ENCODE measurements at regions not wholly inside any gene's neighbourhood (a gene's known extent, or its start where the extent isn't known, plus 50 kb on each side); places are given as distances from the start of the nearest gene placed in this dataset.

DNA sequence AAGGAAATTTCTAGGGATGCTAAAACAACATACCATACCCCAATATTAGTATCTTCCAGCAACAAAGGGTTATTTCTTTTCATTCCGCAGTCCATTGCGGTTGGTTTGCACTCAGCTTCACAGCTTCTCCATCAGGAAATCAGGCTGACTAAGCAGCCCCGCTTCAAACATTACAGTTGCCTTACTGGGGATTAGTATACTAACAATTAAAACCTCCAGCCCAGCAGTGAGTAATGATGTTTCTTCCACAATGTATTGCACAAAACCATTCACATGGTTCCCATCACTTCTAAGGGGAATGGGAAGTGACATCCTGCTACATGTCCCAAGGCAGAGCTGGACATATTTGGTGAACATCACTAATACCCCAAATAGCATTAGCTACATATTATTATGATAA, 1384.9 kb downstream of the CDH8 start:
- Histone ChIP-seq H3K27me3 (ENCODE audit: control insufficient read depth in 4 of 4, insufficient read depth in 4 of 4, low read length in 3 of 4) (no peaks in the 10 kb centered on the region), H3K4me3 (ENCODE audit: low read depth in 1 of 3, low read length in 3 of 3) (no peak overlapping the region), H3K4me1 (ENCODE audit: control insufficient read depth in 4 of 4, insufficient read depth in 4 of 4, low read length in 3 of 4) (no peaks in the 10 kb centered on the region), H3K9me3 (ENCODE audit: control insufficient read depth in 4 of 4, low read length in 3 of 4) (no peaks in the 10 kb centered on the region), H3K9ac (ENCODE audit: low read depth in 1 of 2, low read length in 2 of 2) (no peak overlapping the region), H3K36me3 (ENCODE audit: control insufficient read depth in 4 of 4, insufficient read depth in 3 of 4, low read depth in 1 of 4, low read length in 3 of 4) (no peaks in the 10 kb centered on the region), H3K27ac (ENCODE audit: low read depth in 1 of 2, low read length in 2 of 2) (no peak overlapping the region)
- TF ChIP-seq HNF4G (IDR thresholded peaks at IDR 0.05) (no peak), FOXA2 (IDR thresholded peaks at IDR 0.05) (no peak), YY1 (IDR thresholded peaks at IDR 0.05) (no peak), EGR1 (IDR thresholded peaks at IDR 0.05; ENCODE audit: low read depth in 2 of 2) (no peak), GABPA (IDR thresholded peaks at IDR 0.05 in 1 of 2, conservative IDR thresholded peaks at IDR 0.05 in 1 of 2) (no peak), JUND (IDR thresholded peaks at IDR 0.05) (no peak), HNF4A (conservative IDR thresholded peaks at IDR 0.05) (no peak), TAF1 (conservative IDR thresholded peaks at IDR 0.05) (no peak), SP1 (IDR thresholded peaks at IDR 0.05) (no peak), RAD21 (IDR thresholded peaks at IDR 0.05) (no peak), RXRA (IDR thresholded peaks at IDR 0.05) (no peak), NR2F2 (IDR thresholded peaks at IDR 0.05) (no peak), FOXA1 (IDR thresholded peaks at IDR 0.05) (no peak)
- TF ChIP-seq, protein P1, sequence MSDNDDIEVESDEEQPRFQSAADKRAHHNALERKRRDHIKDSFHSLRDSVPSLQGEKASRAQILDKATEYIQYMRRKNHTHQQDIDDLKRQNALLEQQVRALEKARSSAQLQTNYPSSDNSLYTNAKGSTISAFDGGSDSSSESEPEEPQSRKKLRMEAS (IDR thresholded peaks at IDR 0.05) = no peak
- TF ChIP-seq, protein P2, sequence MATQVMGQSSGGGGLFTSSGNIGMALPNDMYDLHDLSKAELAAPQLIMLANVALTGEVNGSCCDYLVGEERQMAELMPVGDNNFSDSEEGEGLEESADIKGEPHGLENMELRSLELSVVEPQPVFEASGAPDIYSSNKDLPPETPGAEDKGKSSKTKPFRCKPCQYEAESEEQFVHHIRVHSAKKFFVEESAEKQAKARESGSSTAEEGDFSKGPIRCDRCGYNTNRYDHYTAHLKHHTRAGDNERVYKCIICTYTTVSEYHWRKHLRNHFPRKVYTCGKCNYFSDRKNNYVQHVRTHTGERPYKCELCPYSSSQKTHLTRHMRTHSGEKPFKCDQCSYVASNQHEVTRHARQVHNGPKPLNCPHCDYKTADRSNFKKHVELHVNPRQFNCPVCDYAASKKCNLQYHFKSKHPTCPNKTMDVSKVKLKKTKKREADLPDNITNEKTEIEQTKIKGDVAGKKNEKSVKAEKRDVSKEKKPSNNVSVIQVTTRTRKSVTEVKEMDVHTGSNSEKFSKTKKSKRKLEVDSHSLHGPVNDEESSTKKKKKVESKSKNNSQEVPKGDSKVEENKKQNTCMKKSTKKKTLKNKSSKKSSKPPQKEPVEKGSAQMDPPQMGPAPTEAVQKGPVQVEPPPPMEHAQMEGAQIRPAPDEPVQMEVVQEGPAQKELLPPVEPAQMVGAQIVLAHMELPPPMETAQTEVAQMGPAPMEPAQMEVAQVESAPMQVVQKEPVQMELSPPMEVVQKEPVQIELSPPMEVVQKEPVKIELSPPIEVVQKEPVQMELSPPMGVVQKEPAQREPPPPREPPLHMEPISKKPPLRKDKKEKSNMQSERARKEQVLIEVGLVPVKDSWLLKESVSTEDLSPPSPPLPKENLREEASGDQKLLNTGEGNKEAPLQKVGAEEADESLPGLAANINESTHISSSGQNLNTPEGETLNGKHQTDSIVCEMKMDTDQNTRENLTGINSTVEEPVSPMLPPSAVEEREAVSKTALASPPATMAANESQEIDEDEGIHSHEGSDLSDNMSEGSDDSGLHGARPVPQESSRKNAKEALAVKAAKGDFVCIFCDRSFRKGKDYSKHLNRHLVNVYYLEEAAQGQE (IDR thresholded peaks at IDR 0.05) = no peak
- TF ChIP-seq, protein P3, sequence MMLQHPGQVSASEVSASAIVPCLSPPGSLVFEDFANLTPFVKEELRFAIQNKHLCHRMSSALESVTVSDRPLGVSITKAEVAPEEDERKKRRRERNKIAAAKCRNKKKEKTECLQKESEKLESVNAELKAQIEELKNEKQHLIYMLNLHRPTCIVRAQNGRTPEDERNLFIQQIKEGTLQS (IDR thresholded peaks at IDR 0.05) = no peak
- TF ChIP-seq, protein P4, sequence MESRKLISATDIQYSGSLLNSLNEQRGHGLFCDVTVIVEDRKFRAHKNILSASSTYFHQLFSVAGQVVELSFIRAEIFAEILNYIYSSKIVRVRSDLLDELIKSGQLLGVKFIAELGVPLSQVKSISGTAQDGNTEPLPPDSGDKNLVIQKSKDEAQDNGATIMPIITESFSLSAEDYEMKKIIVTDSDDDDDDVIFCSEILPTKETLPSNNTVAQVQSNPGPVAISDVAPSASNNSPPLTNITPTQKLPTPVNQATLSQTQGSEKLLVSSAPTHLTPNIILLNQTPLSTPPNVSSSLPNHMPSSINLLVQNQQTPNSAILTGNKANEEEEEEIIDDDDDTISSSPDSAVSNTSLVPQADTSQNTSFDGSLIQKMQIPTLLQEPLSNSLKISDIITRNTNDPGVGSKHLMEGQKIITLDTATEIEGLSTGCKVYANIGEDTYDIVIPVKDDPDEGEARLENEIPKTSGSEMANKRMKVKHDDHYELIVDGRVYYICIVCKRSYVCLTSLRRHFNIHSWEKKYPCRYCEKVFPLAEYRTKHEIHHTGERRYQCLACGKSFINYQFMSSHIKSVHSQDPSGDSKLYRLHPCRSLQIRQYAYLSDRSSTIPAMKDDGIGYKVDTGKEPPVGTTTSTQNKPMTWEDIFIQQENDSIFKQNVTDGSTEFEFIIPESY (IDR thresholded peaks at IDR 0.05) = no peak
- TF ChIP-seq, protein P5, sequence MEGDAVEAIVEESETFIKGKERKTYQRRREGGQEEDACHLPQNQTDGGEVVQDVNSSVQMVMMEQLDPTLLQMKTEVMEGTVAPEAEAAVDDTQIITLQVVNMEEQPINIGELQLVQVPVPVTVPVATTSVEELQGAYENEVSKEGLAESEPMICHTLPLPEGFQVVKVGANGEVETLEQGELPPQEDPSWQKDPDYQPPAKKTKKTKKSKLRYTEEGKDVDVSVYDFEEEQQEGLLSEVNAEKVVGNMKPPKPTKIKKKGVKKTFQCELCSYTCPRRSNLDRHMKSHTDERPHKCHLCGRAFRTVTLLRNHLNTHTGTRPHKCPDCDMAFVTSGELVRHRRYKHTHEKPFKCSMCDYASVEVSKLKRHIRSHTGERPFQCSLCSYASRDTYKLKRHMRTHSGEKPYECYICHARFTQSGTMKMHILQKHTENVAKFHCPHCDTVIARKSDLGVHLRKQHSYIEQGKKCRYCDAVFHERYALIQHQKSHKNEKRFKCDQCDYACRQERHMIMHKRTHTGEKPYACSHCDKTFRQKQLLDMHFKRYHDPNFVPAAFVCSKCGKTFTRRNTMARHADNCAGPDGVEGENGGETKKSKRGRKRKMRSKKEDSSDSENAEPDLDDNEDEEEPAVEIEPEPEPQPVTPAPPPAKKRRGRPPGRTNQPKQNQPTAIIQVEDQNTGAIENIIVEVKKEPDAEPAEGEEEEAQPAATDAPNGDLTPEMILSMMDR (IDR thresholded peaks at IDR 0.05; ENCODE audit: low read depth, low read length, missing input control) = no peak
- WGBS = 85% methylated on average over 3 of the region's 3 CpGs
- no peak for DNase-seq (ENCODE audit: low spot score)

Measured in liver (tissue), 8 donors.